ENCODE measurements at regions not wholly inside any gene's neighbourhood (a gene's known extent, or its start where the extent isn't known, plus 50 kb on each side); places are given as distances from the start of the nearest gene placed in this dataset.

GRCh38 chr5:7976411-7977190 is 107.7 kb downstream of the MTRR start:
- TF ChIP-seq CTCF (IDR thresholded peaks at IDR 0.05) (no peak), POLR2A (IDR thresholded peaks at IDR 0.05) (no peak)

All from lower leg skin (tissue), 3 donors.